ENCODE measurements at regions not wholly inside any gene's neighbourhood (a gene's known extent, or its start where the extent isn't known, plus 50 kb on each side); places are given as distances from the start of the nearest gene placed in this dataset.

GRCh38 chr2:217077831-217078407 lies 218.1 kb upstream of the TNP1 start (continued):
- TF ChIP-seq ZNF462 (CRISPR knock-in tag; IDR thresholded peaks at IDR 0.05) (no peak), STAT1 (IDR thresholded peaks at IDR 0.05; ENCODE audit: unreplicated experiment) (no peak), NANOG (IDR thresholded peaks at IDR 0.05; ENCODE audit: borderline replicate concordance) (no peak), EZH2 (IDR thresholded peaks at IDR 0.05; ENCODE audit: low read depth, unreplicated experiment) (no peak), ZNF114 (CRISPR knock-in tag; IDR thresholded peaks at IDR 0.05) (no peak), POLR2AphosphoS5 (IDR thresholded peaks at IDR 0.05; ENCODE audit: low read depth) (no peak), JUNB (IDR thresholded peaks at IDR 0.05; ENCODE audit: unreplicated experiment) (no peak), CREB1 (CRISPR knock-in tag; IDR thresholded peaks at IDR 0.05; ENCODE audit: low read depth) (no peak)
- TF ChIP-seq, protein P1, sequence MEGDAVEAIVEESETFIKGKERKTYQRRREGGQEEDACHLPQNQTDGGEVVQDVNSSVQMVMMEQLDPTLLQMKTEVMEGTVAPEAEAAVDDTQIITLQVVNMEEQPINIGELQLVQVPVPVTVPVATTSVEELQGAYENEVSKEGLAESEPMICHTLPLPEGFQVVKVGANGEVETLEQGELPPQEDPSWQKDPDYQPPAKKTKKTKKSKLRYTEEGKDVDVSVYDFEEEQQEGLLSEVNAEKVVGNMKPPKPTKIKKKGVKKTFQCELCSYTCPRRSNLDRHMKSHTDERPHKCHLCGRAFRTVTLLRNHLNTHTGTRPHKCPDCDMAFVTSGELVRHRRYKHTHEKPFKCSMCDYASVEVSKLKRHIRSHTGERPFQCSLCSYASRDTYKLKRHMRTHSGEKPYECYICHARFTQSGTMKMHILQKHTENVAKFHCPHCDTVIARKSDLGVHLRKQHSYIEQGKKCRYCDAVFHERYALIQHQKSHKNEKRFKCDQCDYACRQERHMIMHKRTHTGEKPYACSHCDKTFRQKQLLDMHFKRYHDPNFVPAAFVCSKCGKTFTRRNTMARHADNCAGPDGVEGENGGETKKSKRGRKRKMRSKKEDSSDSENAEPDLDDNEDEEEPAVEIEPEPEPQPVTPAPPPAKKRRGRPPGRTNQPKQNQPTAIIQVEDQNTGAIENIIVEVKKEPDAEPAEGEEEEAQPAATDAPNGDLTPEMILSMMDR (conservative IDR thresholded peaks at IDR 0.05; ENCODE audit: low read depth in 2 of 2), result no peak
